DND-41 (cell line): ENCODE measurements at regions not wholly inside any gene's neighbourhood (a gene's known extent, or its start where the extent isn't known, plus 50 kb on each side); places are given as distances from the start of the nearest gene placed in this dataset.

ENCODE experiments used
- ATAC-seq: fragments of 200-7000 bp; cut with Tn5 transposase; 3 replicates; pipeline ENCODE4 v1.9.1; 2021; ENCODE audit warnings: low read depth; ENCODE audit not compliant: insufficient read depth
- DNase-seq: peaks from one replicate; pipeline ENCODE4 v3.0.0-alpha.2; 2020
- H2AFZ ChIP-seq: 2 replicates; pipeline ENCODE4 v1.6.0; 2012; ENCODE audit warnings: low read depth, low read length
- H3K27ac ChIP-seq: 2 replicates; pipeline ENCODE4 v1.5.1; 2012; ENCODE audit warnings: low read length, inconsistent platforms
- H3K27me3 ChIP-seq: fragments of 200-600 bp; sonication (generic); 2 replicates; pipeline ENCODE4 v1.6.0; 2012; ENCODE audit warnings: low read length, mild to moderate bottlenecking, inconsistent platforms; ENCODE audit not compliant: insufficient read depth, poor library complexity
- H3K36me3 ChIP-seq: 2 replicates; pipeline ENCODE4 v1.5.1; 2012; ENCODE audit warnings: low read length, inconsistent platforms; ENCODE audit not compliant: insufficient read depth
- H3K4me1 ChIP-seq: 2 replicates; pipeline ENCODE4 v1.5.1; 2012; ENCODE audit warnings: mild to moderate bottlenecking, low read length; ENCODE audit not compliant: insufficient read depth
- H3K4me2 ChIP-seq: 2 replicates; pipeline ENCODE4 v1.6.0; 2012; ENCODE audit warnings: mild to moderate bottlenecking, moderate library complexity, low read length, inconsistent platforms; ENCODE audit not compliant: insufficient read depth
- H3K4me3 ChIP-seq, 2 experiments: fragments of 200-600 bp in 1 of 2; shearing (Covaris generic) in 1 of 2; 2 replicates each; pipeline ENCODE4 v1.5.1; 2012 to 2016; ENCODE audit warnings: inconsistent platforms in 2 of 2, low read length in 2 of 2, mild to moderate bottlenecking in 2 of 2, low read depth in 1 of 2, moderate library complexity in 1 of 2
- H3K79me2 ChIP-seq: 2 replicates; pipeline ENCODE4 v1.6.0; 2012; ENCODE audit warnings: low read length, inconsistent platforms; ENCODE audit not compliant: insufficient read depth
- H3K9ac ChIP-seq: 2 replicates; pipeline ENCODE4 v1.6.0; 2012; ENCODE audit warnings: low read depth, mild to moderate bottlenecking, inconsistent platforms, low read length, moderate library complexity
- H3K9me3 ChIP-seq: 2 replicates; pipeline ENCODE4 v1.5.1; 2012; ENCODE audit warnings: low read length, moderate library complexity, mild to moderate bottlenecking, inconsistent platforms; ENCODE audit not compliant: insufficient read depth, severe bottlenecking
- H4K20me1 ChIP-seq: 2 replicates; pipeline ENCODE4 v1.6.0; 2012; ENCODE audit warnings: low read length; ENCODE audit not compliant: insufficient read depth
- EZH2 ChIP-seq: IDR thresholded peaks from 3 replicates; pipeline ENCODE4 v1.6.1; 2012; ENCODE audit warnings: borderline replicate concordance, low read depth, mild to moderate bottlenecking, moderate library complexity, low read length, inconsistent platforms; ENCODE audit not compliant: severe bottlenecking
- TF ChIP-seq, protein P1 (sequence below): IDR thresholded peaks from 2 replicates; pipeline ENCODE4 v1.5.1; 2012; ENCODE audit warnings: borderline replicate concordance, low read length, moderate library complexity, mild to moderate bottlenecking; ENCODE audit not compliant: poor library complexity, severe bottlenecking; ENCODE audit errors: extremely low read depth

DNA sequence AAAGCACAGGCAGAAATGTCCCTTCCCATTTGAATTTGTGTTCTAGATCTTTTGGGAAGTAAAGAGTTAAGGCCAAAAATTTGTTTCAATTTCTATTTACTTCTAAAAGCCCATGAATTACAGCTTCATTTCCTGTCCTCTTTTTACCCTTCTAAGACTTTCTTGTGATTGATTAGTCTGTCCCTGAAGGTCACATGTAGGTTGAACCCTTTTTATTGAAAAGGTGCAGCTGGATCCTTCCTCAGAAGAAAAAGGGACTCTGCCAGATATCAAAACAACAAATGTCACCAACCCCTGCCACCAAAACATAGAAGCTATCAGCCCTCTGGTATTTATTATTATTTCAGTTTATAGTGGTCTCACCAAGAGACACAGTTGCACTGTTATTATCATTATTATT lies 424.9 kb upstream of the DPP6 start:
- Histone ChIP-seq H3K4me2 (no peak overlapping the region), H3K79me2 (no peaks in the 10 kb centered on the region), H3K27ac (no peak overlapping the region), H3K27me3 (no peaks in the 10 kb centered on the region), H4K20me1 (no peaks in the 10 kb centered on the region), H3K9ac (no peak overlapping the region), H3K4me1 (no peaks in the 10 kb centered on the region), H3K9me3 (no peaks in the 10 kb centered on the region), H3K36me3 (no peaks in the 10 kb centered on the region), H2AFZ (no peak overlapping the region), H3K4me3 (no peak overlapping the region)
- TF ChIP-seq, protein P1, sequence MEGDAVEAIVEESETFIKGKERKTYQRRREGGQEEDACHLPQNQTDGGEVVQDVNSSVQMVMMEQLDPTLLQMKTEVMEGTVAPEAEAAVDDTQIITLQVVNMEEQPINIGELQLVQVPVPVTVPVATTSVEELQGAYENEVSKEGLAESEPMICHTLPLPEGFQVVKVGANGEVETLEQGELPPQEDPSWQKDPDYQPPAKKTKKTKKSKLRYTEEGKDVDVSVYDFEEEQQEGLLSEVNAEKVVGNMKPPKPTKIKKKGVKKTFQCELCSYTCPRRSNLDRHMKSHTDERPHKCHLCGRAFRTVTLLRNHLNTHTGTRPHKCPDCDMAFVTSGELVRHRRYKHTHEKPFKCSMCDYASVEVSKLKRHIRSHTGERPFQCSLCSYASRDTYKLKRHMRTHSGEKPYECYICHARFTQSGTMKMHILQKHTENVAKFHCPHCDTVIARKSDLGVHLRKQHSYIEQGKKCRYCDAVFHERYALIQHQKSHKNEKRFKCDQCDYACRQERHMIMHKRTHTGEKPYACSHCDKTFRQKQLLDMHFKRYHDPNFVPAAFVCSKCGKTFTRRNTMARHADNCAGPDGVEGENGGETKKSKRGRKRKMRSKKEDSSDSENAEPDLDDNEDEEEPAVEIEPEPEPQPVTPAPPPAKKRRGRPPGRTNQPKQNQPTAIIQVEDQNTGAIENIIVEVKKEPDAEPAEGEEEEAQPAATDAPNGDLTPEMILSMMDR: no peak
- TF ChIP-seq EZH2: no peak
- ATAC-seq (no peak), DNase-seq (no peak)

DNA sequence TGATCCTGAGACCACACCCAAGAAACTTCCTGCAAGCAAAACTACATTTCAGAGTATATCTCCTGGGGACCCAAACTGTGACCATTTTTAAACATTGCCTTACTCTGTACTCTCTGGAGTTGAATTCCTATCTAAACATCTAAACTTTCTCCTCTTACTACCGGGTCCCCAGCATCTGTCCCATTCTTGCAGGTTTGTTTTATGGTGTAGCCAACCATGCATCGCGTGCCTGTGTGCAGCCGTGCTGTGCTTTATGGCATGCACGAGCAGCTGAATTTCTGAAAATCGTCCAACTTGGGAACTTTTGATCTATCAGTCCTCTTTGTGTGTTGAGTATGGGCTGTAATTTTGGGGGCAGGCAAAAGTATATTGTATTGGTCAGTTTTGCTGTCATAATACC lies 423.8 kb upstream of the DPP6 start:
- Histone ChIP-seq H4K20me1 (no peaks in the 10 kb centered on the region), H3K4me2 (no peak overlapping the region), H3K9ac (no peak overlapping the region), H3K27me3 (no peaks in the 10 kb centered on the region), H3K4me3 (no peak overlapping the region), H3K27ac (no peak overlapping the region), H3K36me3 (no peaks in the 10 kb centered on the region), H2AFZ (no peak overlapping the region), H3K9me3 (no peaks in the 10 kb centered on the region), H3K4me1 (no peaks in the 10 kb centered on the region), H3K79me2 (no peaks in the 10 kb centered on the region)
- no peak for ATAC-seq
- TF ChIP-seq, protein P1: no peak
- TF ChIP-seq EZH2: no peak
- DNase-seq: no peak

DNA sequence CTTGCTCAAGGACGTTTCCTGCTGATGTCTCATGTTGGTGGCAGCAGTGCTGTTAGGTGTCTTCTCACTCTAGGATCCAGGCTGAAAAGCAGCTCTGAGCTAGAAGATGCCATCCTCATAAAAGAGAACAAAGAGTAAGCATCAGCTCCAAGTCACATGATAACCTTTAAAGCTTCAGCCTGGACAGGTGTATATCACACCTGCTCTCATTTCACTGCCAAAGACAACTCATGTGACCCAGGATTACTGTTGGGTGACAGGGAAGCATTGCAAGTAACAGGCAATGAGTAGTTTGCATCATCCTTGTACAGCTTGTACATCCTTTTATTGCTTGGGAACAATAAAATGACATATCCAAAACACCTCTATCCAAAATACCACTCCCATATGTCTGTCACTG lies 423.4 kb upstream of the DPP6 start:
- ATAC-seq: no peak
- TF ChIP-seq EZH2: no peak
- TF ChIP-seq, protein P1: no peak
- Histone ChIP-seq H3K9me3 (no peaks in the 10 kb centered on the region), H3K9ac (no peak overlapping the region), H3K27ac (no peak overlapping the region), H3K27me3 (no peaks in the 10 kb centered on the region), H3K4me1 (no peaks in the 10 kb centered on the region), H2AFZ (no peak overlapping the region), H4K20me1 (no peaks in the 10 kb centered on the region), H3K4me2 (no peak overlapping the region), H3K4me3 (no peak overlapping the region), H3K36me3 (no peaks in the 10 kb centered on the region), H3K79me2 (no peaks in the 10 kb centered on the region)
- no peak for DNase-seq
